ENCODE measurements at regions not wholly inside any gene's neighbourhood (a gene's known extent, or its start where the extent isn't known, plus 50 kb on each side); places are given as distances from the start of the nearest gene placed in this dataset.

DNA sequence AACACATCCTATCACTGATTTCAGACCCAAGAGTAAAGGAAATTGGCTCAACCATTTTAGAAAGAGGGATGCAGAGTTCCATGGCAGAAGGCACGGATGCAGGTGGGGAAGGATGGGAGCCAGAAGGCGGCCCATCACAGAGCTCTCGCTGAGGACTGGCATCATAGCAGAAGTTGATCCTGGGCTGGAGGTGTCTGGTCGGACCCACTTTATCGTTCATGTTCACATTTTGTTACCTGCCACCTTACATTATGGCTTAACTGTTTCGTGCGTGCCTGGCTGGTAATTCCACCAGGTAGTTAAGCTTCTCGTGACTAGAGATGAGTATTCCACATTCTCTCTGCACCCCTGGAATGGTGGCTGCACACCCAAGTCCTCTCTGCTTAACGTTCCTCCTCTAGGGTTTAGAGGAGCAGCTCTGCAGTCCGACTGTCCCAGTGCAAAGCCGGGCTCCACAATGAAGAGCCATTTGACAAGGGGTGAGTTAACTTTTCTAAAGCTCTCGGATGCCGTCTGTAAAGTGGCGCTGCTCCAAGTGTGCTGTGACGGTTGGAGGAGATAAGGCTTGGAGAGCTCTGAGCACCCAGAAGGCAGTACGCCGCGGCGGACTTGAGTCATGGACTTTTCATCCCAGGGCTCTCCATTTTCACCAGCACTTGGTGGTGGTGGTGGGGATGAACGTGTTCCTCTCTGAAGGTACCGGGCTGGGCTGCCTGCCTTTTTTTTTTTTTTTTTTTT, 157.1 kb upstream of the SHH start:
- Mint-ChIP-seq H3K36me3 (ENCODE audit: low read depth, unreplicated experiment) (no peaks in the 10 kb centered on the region), H3K4me3 (ENCODE audit: unreplicated experiment) (no peak overlapping the region)
- no peak for FAIRE-seq

GRCh38 chr7:155965010-155965409, 152.7 kb upstream of the SHH start:
- H3K36me3 ChIP-seq (ENCODE audit: insufficient read depth, low read length): no peaks in the 10 kb centered on the region
- FAIRE-seq: no peak
- no peak overlapping the region for H2AFZ ChIP-seq (ENCODE audit: low read depth, low read length)

More for the DNA sequence above, 157.1 kb upstream of the SHH start:
- no peak overlapping the region for H3K4me3 ChIP-seq (ENCODE audit: insufficient read depth, low read depth, low read length)
- H3K27me3 ChIP-seq (ENCODE audit: insufficient read depth, low read length): peaks cover 7% of the 10 kb centered on the region
- no peak for DNase-seq (ENCODE audit: low read depth)
- no peaks in the 10 kb centered on the region for H3K79me2 ChIP-seq (ENCODE audit: insufficient read depth, low read length)
- no peak overlapping the region for H3K9ac ChIP-seq (ENCODE audit: low read length)
- no peaks in the 10 kb centered on the region for H4K20me1 ChIP-seq (ENCODE audit: insufficient read depth, low read length)
- no peak overlapping the region for H3K27ac ChIP-seq (ENCODE audit: low read depth, low read length)
- peaks cover 3% of the 10 kb centered on the region for H3K4me1 ChIP-seq (ENCODE audit: insufficient read depth, low read length)
- H3K36me3 ChIP-seq (ENCODE audit: insufficient read depth, low read length): no peaks in the 10 kb centered on the region
- H3K9me3 ChIP-seq (ENCODE audit: insufficient read depth, low read depth, low read length): no peaks in the 10 kb centered on the region
- no peak for TF ChIP-seq CTCF (IDR thresholded peaks at IDR 0.05; ENCODE audit: insufficient read depth, low read depth, low read length)
- TF ChIP-seq EZH2 (IDR thresholded peaks at IDR 0.05; ENCODE audit: insufficient read depth, low read length): no peak
- Mint-ChIP-seq H3K4me1 (ENCODE audit: low read depth, unreplicated experiment) (no peaks in the 10 kb centered on the region), H3K9me3 (ENCODE audit: unreplicated experiment) (no peaks in the 10 kb centered on the region), H3K27ac (ENCODE audit: unreplicated experiment) (no peak overlapping the region), H3K27me3 (ENCODE audit: low read depth, unreplicated experiment) (peaks cover 36% of the 10 kb centered on the region)
- no peak overlapping the region for H2AFZ ChIP-seq (ENCODE audit: low read depth, low read length)
- no peak overlapping the region for H3K4me2 ChIP-seq (ENCODE audit: low read length)

More at GRCh38 chr7:155965010-155965409, 152.7 kb upstream of the SHH start:
- Histone ChIP-seq H3K9ac (ENCODE audit: low read length) (no peak overlapping the region), H3K79me2 (ENCODE audit: insufficient read depth, low read length) (no peaks in the 10 kb centered on the region), H3K4me2 (ENCODE audit: low read length) (no peak overlapping the region), H3K4me1 (ENCODE audit: insufficient read depth, low read length) (peaks cover 24% of the 10 kb centered on the region), H3K9me3 (ENCODE audit: insufficient read depth, low read depth, low read length) (no peaks in the 10 kb centered on the region), H3K27me3 (ENCODE audit: insufficient read depth, low read length) (peaks cover 3% of the 10 kb centered on the region), H3K4me3 (ENCODE audit: insufficient read depth, low read depth, low read length) (no peak overlapping the region), H4K20me1 (ENCODE audit: insufficient read depth, low read length) (no peaks in the 10 kb centered on the region), H3K27ac (ENCODE audit: low read depth, low read length) (no peak overlapping the region)
- DNase-seq (ENCODE audit: low read depth): peak; percentile 46
- Mint-ChIP-seq H3K27ac (ENCODE audit: unreplicated experiment) (no peak overlapping the region), H3K9me3 (ENCODE audit: unreplicated experiment) (peaks cover 5% of the 10 kb centered on the region), H3K4me3 (ENCODE audit: unreplicated experiment) (no peak overlapping the region), H3K27me3 (ENCODE audit: low read depth, unreplicated experiment) (peaks cover 15% of the 10 kb centered on the region), H3K4me1 (ENCODE audit: low read depth, unreplicated experiment) (peaks cover 15% of the 10 kb centered on the region), H3K36me3 (ENCODE audit: low read depth, unreplicated experiment) (no peaks in the 10 kb centered on the region)
- no peak for TF ChIP-seq EZH2 (IDR thresholded peaks at IDR 0.05; ENCODE audit: insufficient read depth, low read length)
- no peak for TF ChIP-seq CTCF (IDR thresholded peaks at IDR 0.05; ENCODE audit: insufficient read depth, low read depth, low read length)
